GM12891 (cell line): ENCODE measurements at regions not wholly inside any gene's neighbourhood (a gene's known extent, or its start where the extent isn't known, plus 50 kb on each side); places are given as distances from the start of the nearest gene placed in this dataset.

Experiments used
- PAX5 ChIP-seq: IDR thresholded peaks from 2 replicates; pipeline ENCODE4 v1.6.1; 2011; ENCODE audit warnings: low read length, moderate library complexity, mild to moderate bottlenecking; ENCODE audit not compliant: insufficient read depth, severe bottlenecking
- POLR2A ChIP-seq: IDR thresholded peaks from 2 replicates; pipeline ENCODE4 v1.6.1; 2011; ENCODE audit warnings: low read depth, low read length, control low read depth

DNA sequence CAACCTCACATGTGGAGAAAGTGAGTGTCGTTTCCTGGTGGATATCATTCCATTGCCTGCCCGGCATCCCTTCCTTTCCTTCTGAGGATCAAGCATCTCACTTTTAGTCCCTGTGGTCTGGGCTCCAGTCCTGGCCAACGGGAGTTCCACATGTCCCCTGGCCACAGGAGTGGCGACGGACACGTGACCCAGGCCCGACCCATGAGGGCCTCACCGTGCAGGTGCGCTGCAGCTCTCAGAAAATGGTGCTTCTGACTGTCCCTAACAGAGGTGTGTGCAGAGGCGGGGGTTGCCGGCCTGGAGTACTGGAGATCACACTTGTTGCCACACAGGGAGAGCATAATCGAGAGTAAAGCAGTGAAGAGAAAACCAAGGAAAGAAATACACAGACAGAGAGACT is 476.9 kb upstream of the FRG1 start:
- TF ChIP-seq POLR2A (no peak), PAX5 (no peak)
